HG02588 (cell line): ENCODE measurements at regions not wholly inside any gene's neighbourhood (a gene's known extent, or its start where the extent isn't known, plus 50 kb on each side); places are given as distances from the start of the nearest gene placed in this dataset.

Source experiments
- ATAC-seq: cut with Tn5 transposase; IDR thresholded peaks from one replicate; pipeline ENCODE4 v1.9.1; 2021; ENCODE audit warnings: mild to moderate bottlenecking, moderate library complexity; ENCODE audit not compliant: unreplicated experiment

- no peak for ATAC-seq
Measured at GRCh38 chrX:43500246-43500645, 155.9 kb upstream of the MAOA start.

GRCh38 chrX:43500996-43501694, 155.0 kb upstream of the MAOA start:
- no peak for ATAC-seq

GRCh38 chrX:43504394-43504793, 151.7 kb upstream of the MAOA start:
- ATAC-seq, result no peak

GRCh38 chrX:43505769-43506168, 150.3 kb upstream of the MAOA start:
- no peak for ATAC-seq

GRCh38 chrX:43508694-43509093, 147.4 kb upstream of the MAOA start:
- ATAC-seq, result no peak

GRCh38 chrX:43510209-43510608, 145.9 kb upstream of the MAOA start:
- no peak for ATAC-seq

GRCh38 chrX:43513085-43513484, 143.0 kb upstream of the MAOA start:
- no peak for ATAC-seq

GRCh38 chrX:43514820-43515219, 141.3 kb upstream of the MAOA start:
- no peak for ATAC-seq

GRCh38 chrX:43522582-43522981, 133.5 kb upstream of the MAOA start:
- no peak for ATAC-seq

GRCh38 chrX:43525901-43526610, 130.0 kb upstream of the MAOA start:
- no peak for ATAC-seq

GRCh38 chrX:43526878-43527277, 129.2 kb upstream of the MAOA start:
- ATAC-seq, result no peak

- ATAC-seq, result no peak
Measured at GRCh38 chrX:43527801-43528200, 128.3 kb upstream of the MAOA start.

- ATAC-seq, result no peak
Measured at GRCh38 chrX:43530837-43531236, 125.3 kb upstream of the MAOA start.

- ATAC-seq, result no peak
Measured at GRCh38 chrX:43540318-43540717, 115.8 kb upstream of the MAOA start.

GRCh38 chrX:43551590-43551989, 104.5 kb upstream of the MAOA start:
- no peak for ATAC-seq

- no peak for ATAC-seq
Measured at GRCh38 chrX:43552156-43552555, 103.9 kb upstream of the MAOA start.

- no peak for ATAC-seq
Measured at GRCh38 chrX:43552703-43553102, 103.4 kb upstream of the MAOA start.

- no peak for ATAC-seq
Measured at GRCh38 chrX:43553257-43553656, 102.8 kb upstream of the MAOA start.

- ATAC-seq, result no peak
Measured at GRCh38 chrX:43556207-43556606, 99.9 kb upstream of the MAOA start.

GRCh38 chrX:43557792-43558191, 98.3 kb upstream of the MAOA start:
- ATAC-seq, result no peak

GRCh38 chrX:43559644-43560043, 96.5 kb upstream of the MAOA start:
- no peak for ATAC-seq

GRCh38 chrX:43560247-43560946, 95.7 kb upstream of the MAOA start:
- no peak for ATAC-seq
